GM11168 (cell line): ENCODE measurements at regions not wholly inside any gene's neighbourhood (a gene's known extent, or its start where the extent isn't known, plus 50 kb on each side); places are given as distances from the start of the nearest gene placed in this dataset.
"Not testable (repeated sequence)": the region's sequence is repeated elsewhere in the genome, so short reads cannot be mapped to it uniquely, and the experiment has no call there.

Experiments
- in situ Hi-C: fragments of 300-500 bp; cut with MboI; formaldehyde crosslinking; loops from one replicate; pipeline ENCODE4 v1.12.0; 2022; ENCODE audit warnings: low sequenced_read_pairs; ENCODE audit not compliant: unreplicated experiment

DNA sequence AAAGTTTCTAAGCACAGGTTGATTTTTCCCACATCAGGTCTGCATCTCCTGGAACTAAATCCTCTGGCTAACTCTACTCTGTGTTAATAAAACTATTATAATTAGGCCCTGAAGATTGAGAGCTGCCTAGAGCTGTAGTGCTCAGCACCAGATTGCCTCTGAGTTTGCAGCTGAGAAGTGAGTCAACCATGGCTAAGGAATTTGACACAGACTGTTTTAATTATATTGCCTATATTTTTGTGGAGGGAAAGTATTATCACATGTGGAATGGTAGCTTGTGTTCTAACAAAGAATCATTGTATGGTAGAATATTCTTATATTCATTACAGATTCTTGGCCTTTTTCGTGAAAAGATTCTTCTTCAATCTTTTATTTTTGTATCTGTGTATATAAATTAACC, 1907.6 kb upstream of the TENM3 start:
- in situ Hi-C loops, result no loop called here

DNA sequence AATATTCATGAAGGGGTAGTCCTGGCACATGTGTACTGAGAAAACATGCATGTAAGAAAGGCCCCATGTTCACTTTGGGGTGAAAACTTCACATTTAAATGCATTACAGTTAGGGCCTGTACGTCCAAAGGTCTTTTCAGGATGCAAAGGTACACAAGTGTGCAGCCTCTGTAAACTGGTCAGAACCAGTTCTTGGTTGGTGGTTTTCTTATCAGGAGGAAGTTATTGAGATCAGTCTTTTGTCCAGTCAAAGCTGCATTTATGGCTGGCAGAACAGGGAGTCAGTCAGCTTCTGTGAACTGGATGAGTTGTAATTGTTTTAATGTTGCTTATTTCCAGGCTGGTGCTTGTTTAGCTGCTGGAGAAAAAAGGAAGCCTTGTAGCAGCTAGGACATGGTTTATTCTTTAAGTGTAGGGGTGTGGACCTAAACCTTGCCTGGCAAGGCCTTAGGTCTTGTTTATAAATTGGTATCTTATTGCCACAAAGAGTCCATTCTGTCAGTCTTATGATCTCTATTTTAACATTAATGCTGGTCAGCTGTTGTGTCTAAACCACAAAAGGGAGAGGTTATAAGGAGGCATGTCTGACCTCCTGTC, 1906.6 kb upstream of the TENM3 start:
- in situ Hi-C loops, result no loop called here

DNA sequence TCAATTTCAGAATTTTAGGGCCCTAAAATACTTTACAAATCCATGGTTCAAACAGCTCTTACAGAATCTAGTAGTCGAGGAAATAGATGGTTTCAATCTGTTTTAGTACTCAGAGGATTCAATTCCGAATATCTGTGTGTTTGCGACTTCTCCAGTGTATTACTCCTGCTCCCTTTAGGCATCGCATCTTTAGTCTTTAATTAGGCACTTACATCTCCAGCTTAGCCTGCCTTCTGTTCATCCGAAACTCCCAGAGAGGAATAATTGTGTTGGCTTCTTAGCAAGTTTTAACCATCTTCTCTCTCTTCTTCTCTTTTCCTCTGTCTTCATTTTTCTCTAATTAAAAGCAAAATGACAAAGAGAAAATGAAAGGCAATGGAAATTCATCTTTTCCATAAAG, 1901.3 kb upstream of the TENM3 start:
- in situ Hi-C loops, result no loop called here

GRCh38 chr4:180350901-180351300, 1892.3 kb upstream of the TENM3 start:
- in situ Hi-C loops, result no loop called here

- in situ Hi-C loops, result no loop called here
Measured at GRCh38 chr4:180356766-180357165, 1886.4 kb upstream of the TENM3 start.

- in situ Hi-C loops, result not testable (repeated sequence)
Measured at GRCh38 chr4:180360113-180360512, 1883.1 kb upstream of the TENM3 start.

GRCh38 chr4:180363815-180364214, 1879.4 kb upstream of the TENM3 start:
- in situ Hi-C loops, result no loop called here

GRCh38 chr4:180372691-180373090, 1870.5 kb upstream of the TENM3 start:
- in situ Hi-C loops, result no loop called here

GRCh38 chr4:180377741-180378140, 1865.5 kb upstream of the TENM3 start:
- in situ Hi-C loops, result no loop called here

GRCh38 chr4:180380733-180381132, 1862.5 kb upstream of the TENM3 start:
- in situ Hi-C loops, result no loop called here

GRCh38 chr4:180391613-180392012, 1851.6 kb upstream of the TENM3 start:
- in situ Hi-C loops, result no loop called here

DNA sequence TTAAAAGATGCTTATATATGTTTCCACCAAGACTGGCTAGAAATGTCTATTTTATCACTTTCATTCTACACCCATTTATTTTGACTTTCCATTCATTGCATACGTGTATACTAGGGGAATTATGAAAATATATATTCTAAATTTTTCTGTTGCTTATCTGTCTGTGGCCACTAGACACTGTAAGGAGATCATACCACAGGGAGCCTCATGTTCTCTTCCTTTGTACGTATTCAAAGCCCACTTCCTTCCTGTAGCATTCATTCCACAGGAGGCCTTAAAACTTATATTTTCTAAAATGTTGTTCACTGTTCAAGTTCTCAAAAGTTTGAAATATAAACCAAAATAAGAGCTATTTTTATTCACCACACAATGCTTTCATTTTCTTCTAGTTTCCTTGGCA, 1848.9 kb upstream of the TENM3 start:
- in situ Hi-C loops, result no loop called here

GRCh38 chr4:180394730-180395129, 1848.5 kb upstream of the TENM3 start:
- in situ Hi-C loops, result no loop called here

GRCh38 chr4:180398564-180398963, 1844.6 kb upstream of the TENM3 start:
- in situ Hi-C loops, result no loop called here

DNA sequence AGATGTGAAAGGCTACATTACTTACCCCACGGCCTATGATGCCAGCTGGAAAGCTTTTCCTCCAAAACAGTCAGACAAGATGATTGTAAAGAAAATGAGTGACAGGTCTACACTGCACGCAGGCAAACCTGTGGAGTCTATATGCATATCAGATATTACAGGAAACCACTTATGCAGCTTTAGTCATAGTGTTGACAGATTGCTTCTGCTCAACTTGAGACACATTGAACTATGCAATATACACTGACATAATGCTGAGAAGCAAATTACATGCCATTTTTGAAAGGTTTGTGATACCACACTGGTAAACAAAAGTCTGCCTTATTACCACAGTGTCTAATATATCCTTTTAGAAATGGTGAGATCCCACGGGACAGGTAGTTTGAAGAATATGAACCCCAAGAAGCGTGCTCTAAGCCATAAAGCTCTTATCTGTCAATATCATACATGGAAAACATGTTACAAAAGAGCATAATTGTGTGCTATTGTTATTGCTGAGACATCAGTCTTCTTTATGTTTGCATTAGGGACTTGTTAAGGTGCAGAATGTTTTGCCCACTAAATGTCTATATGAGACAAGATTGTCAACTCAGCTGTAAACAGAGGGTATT, 1835.8 kb upstream of the TENM3 start:
- in situ Hi-C loops, result no loop called here

- in situ Hi-C loops, result no loop called here
Measured at GRCh38 chr4:180418819-180419531, 1824.2 kb upstream of the TENM3 start.

- in situ Hi-C loops, result no loop called here
Measured at GRCh38 chr4:180422989-180423711, 1820.1 kb upstream of the TENM3 start.

- in situ Hi-C loops, result no loop called here
Measured at GRCh38 chr4:180423712-180424057, 1819.5 kb upstream of the TENM3 start.

DNA sequence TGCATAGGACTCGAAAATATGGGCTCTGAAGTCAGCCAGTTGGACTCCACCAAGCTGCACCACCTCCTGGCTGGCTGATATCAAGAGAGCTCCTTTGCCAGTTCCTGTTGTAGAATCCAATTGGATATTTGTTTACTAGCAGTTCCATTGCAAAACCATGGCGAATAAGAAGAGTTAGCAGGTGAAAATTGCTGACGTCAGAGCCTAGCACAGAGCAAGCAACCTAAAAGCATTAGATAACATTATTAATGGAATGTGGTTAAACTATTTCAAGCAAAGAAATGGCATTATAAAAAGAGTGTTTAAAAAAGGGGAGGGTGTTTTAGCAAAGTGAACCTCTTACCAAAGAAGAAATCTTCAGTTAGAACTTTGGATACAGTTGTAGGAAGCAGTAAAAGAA, 1816.3 kb upstream of the TENM3 start:
- in situ Hi-C loops, result no loop called here

DNA sequence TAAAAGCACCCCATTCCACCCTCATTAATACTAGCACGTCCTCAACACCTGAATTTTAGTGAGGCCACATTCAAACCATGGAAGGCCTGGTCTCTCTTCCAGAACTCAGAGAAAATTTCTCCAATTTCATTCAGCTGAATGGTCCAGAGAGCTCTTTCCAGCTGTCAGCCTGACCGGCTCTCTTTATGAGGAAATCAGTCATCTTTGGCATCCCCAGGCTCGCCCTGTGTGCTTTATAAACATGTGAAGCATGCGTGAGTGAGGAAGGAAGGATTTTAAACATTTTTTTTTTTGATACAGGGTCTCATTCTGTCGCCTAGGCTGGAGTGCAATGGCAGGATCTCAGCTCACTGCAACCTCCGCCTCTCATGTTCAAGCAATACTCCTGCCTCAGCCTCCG, 1812.9 kb upstream of the TENM3 start:
- in situ Hi-C loops, result no loop called here
